Subcutaneous abdominal adipose tissue (tissue), 5 donors: ENCODE measurements at regions not wholly inside any gene's neighbourhood (a gene's known extent, or its start where the extent isn't known, plus 50 kb on each side); places are given as distances from the start of the nearest gene placed in this dataset.

ENCODE experiments used
- H3K27ac ChIP-seq: one replicate; pipeline ENCODE4 v1.7.0; 2013; ENCODE audit warnings: low read depth, mild to moderate bottlenecking, inconsistent platforms, low read length, moderate library complexity
- H3K27me3 ChIP-seq, 5 donors: one replicate each; pipeline ENCODE4 v1.7.0; 2013; ENCODE audit warnings: low read length in 5 of 5, inconsistent platforms in 1 of 5; ENCODE audit not compliant: control insufficient read depth in 5 of 5, insufficient read depth in 4 of 5
- H3K36me3 ChIP-seq, 5 donors: one replicate each; pipeline ENCODE4 v1.7.0; 2013; ENCODE audit warnings: low read length in 5 of 5; ENCODE audit not compliant: control insufficient read depth in 5 of 5, insufficient read depth in 5 of 5
- H3K4me1 ChIP-seq, 5 donors: one replicate each; pipeline ENCODE4 v1.7.0; 2013; ENCODE audit warnings: low read length in 5 of 5, mild to moderate bottlenecking in 3 of 5, moderate library complexity in 1 of 5; ENCODE audit not compliant: control insufficient read depth in 5 of 5, insufficient read depth in 5 of 5
- H3K4me3 ChIP-seq, 5 donors: one replicate each; pipeline ENCODE4 v1.7.0; 2013; ENCODE audit warnings: low read length in 5 of 5, low read depth in 1 of 5
- H3K9ac ChIP-seq, 5 donors: one replicate each; pipeline ENCODE4 v1.7.0; 2013; ENCODE audit warnings: low read length in 5 of 5, mild to moderate bottlenecking in 4 of 5, moderate library complexity in 3 of 5
- H3K9me3 ChIP-seq, 5 donors: one replicate each; pipeline ENCODE4 v1.7.0; 2013; ENCODE audit warnings: low read length in 5 of 5; ENCODE audit not compliant: control insufficient read depth in 5 of 5
- donor health status: healthy.
- donor health status: healthy.
- donor health status: healthy.
- donor health status: healthy.
- donor health status: healthy.

GRCh38 chr3:18058666-18059065 lies 316.2 kb upstream of the TBC1D5 start:
- no peaks in the 10 kb centered on the region for H3K27me3 ChIP-seq
- no peaks in the 10 kb centered on the region for H3K36me3 ChIP-seq
- H3K9me3 ChIP-seq, result peaks cover 0 to 11% (median 4%) of the 10 kb centered on the region in 5 donors
- H3K9ac ChIP-seq, result no peak overlapping the region
- no peak overlapping the region for H3K4me3 ChIP-seq
- no peak overlapping the region for H3K27ac ChIP-seq
- H3K4me1 ChIP-seq, result no peaks in the 10 kb centered on the region

- no peak overlapping the region for H3K4me3 ChIP-seq
- peaks cover 0 to 11% (median 4%) of the 10 kb centered on the region in 5 donors for H3K9me3 ChIP-seq
- no peaks in the 10 kb centered on the region for H3K4me1 ChIP-seq
- no peak overlapping the region for H3K27ac ChIP-seq
- H3K36me3 ChIP-seq, result no peaks in the 10 kb centered on the region
- no peaks in the 10 kb centered on the region for H3K27me3 ChIP-seq
- no peak overlapping the region for H3K9ac ChIP-seq
Measured at GRCh38 chr3:18057471-18058091, 315.1 kb upstream of the TBC1D5 start.

- H3K4me1 ChIP-seq, result no peaks in the 10 kb centered on the region
- no peak overlapping the region for H3K27ac ChIP-seq
- peaks cover 0 to 11% (median 4%) of the 10 kb centered on the region in 5 donors for H3K9me3 ChIP-seq
Measured at GRCh38 chr3:18054625-18055024, 312.2 kb upstream of the TBC1D5 start.

GRCh38 chr3:18051306-18051705 lies 308.9 kb upstream of the TBC1D5 start:
- Histone ChIP-seq H3K9me3 (peaks cover 0 to 11% (median 4%) of the 10 kb centered on the region in 5 donors), H3K4me1 (no peaks in the 10 kb centered on the region), H3K27ac (no peak overlapping the region), H3K9ac (no peak overlapping the region), H3K4me3 (no peak overlapping the region), H3K27me3 (no peaks in the 10 kb centered on the region), H3K36me3 (no peaks in the 10 kb centered on the region)

More at GRCh38 chr3:18054625-18055024, 312.2 kb upstream of the TBC1D5 start:
- H3K36me3 ChIP-seq, result no peaks in the 10 kb centered on the region
- no peak overlapping the region for H3K9ac ChIP-seq
- no peaks in the 10 kb centered on the region for H3K27me3 ChIP-seq
- H3K4me3 ChIP-seq, result no peak overlapping the region

GRCh38 chr3:18049096-18049495 lies 306.7 kb upstream of the TBC1D5 start:
- H3K27ac ChIP-seq, result no peak overlapping the region
- no peaks in the 10 kb centered on the region for H3K27me3 ChIP-seq
- H3K4me1 ChIP-seq, result no peaks in the 10 kb centered on the region
- H3K4me3 ChIP-seq, result no peak overlapping the region
- no peak overlapping the region for H3K9ac ChIP-seq
- H3K9me3 ChIP-seq, result peaks cover 0 to 2% (median 0%) of the 10 kb centered on the region in 5 donors
- H3K36me3 ChIP-seq, result no peaks in the 10 kb centered on the region

- Histone ChIP-seq H3K4me1 (no peaks in the 10 kb centered on the region), H3K9me3 (no peaks in the 10 kb centered on the region), H3K36me3 (no peaks in the 10 kb centered on the region), H3K27ac (no peak overlapping the region), H3K4me3 (no peak overlapping the region), H3K27me3 (no peaks in the 10 kb centered on the region), H3K9ac (no peak overlapping the region)
Measured at GRCh38 chr3:18047052-18047451, 304.6 kb upstream of the TBC1D5 start.

- Histone ChIP-seq H3K4me1 (no peaks in the 10 kb centered on the region), H3K27me3 (no peaks in the 10 kb centered on the region), H3K27ac (no peak overlapping the region), H3K4me3 (no peak overlapping the region), H3K9ac (no peak overlapping the region), H3K36me3 (no peaks in the 10 kb centered on the region), H3K9me3 (no peaks in the 10 kb centered on the region)
Measured at GRCh38 chr3:18046131-18046915, 303.9 kb upstream of the TBC1D5 start.

GRCh38 chr3:18044971-18045880 lies 302.8 kb upstream of the TBC1D5 start:
- Histone ChIP-seq H3K27me3 (no peaks in the 10 kb centered on the region), H3K27ac (no peak overlapping the region), H3K36me3 (no peaks in the 10 kb centered on the region), H3K4me3 (no peak overlapping the region), H3K4me1 (no peaks in the 10 kb centered on the region), H3K9ac (no peak overlapping the region), H3K9me3 (no peaks in the 10 kb centered on the region)

GRCh38 chr3:18044191-18044590 lies 301.8 kb upstream of the TBC1D5 start:
- Histone ChIP-seq H3K36me3 (no peaks in the 10 kb centered on the region), H3K9me3 (no peaks in the 10 kb centered on the region), H3K27me3 (no peaks in the 10 kb centered on the region), H3K27ac (no peak overlapping the region), H3K4me1 (no peaks in the 10 kb centered on the region), H3K4me3 (no peak overlapping the region), H3K9ac (no peak overlapping the region)

GRCh38 chr3:18036450-18036815 lies 294.0 kb upstream of the TBC1D5 start:
- no peaks in the 10 kb centered on the region for H3K4me1 ChIP-seq
- H3K36me3 ChIP-seq, result no peaks in the 10 kb centered on the region
- H3K4me3 ChIP-seq, result no peak overlapping the region
- H3K9ac ChIP-seq, result no peak overlapping the region
- no peak overlapping the region for H3K27ac ChIP-seq
- H3K27me3 ChIP-seq, result no peaks in the 10 kb centered on the region
- H3K9me3 ChIP-seq, result no peaks in the 10 kb centered on the region
